GM12878 (cell line): ENCODE measurements at regions not wholly inside any gene's neighbourhood (a gene's known extent, or its start where the extent isn't known, plus 50 kb on each side); places are given as distances from the start of the nearest gene placed in this dataset.

Experiments used
- ATAC-seq: fragments of 200-7000 bp; cut with Tn5 transposase; 3 replicates; pipeline ENCODE4 v1.9.1; 2020; ENCODE audit warnings: mild to moderate bottlenecking, moderate library complexity
- BruUV-seq: library from RNA; stranded (reverse); fragments of 400-500 nt; replicated peaks from 2 replicates; lab custom pipeline; 2021; lab: Mats Ljungman, UMichigan
- CTCF ChIA-PET: fragments of 300-600 bp; sonication (Branson Sonifier 250); formaldehyde crosslinking; extraction: SDS; loops from one replicate; lab custom pipeline; 2021; ENCODE audit warnings: inconsistent platforms; lab: Yijun Ruan, JAX
- POLR2A ChIA-PET: fragments of 350-600 bp; formaldehyde crosslinking; extraction: SDS; loops from one replicate; lab custom pipeline; 2021; ENCODE audit warnings: inconsistent platforms; lab: Charles Lee
- RAD21 ChIA-PET: fragments of 300-600 bp; sonication (Branson Sonifier 250); formaldehyde crosslinking; loops from one replicate; lab custom pipeline; 2023; ENCODE audit warnings: antibody characterized with exemption; ENCODE audit not compliant: unreplicated experiment; lab: Charles Lee
- SMC1A ChIA-PET: fragments of 300-600 bp; sonication (Branson Sonifier 250); formaldehyde crosslinking; loops from one replicate; lab custom pipeline; 2023; ENCODE audit not compliant: unreplicated experiment, uncharacterized antibody; lab: Charles Lee
- DNase-seq: peaks from one replicate; pipeline ENCODE4 v3.0.0-alpha.2; 2011; ENCODE audit warnings: low read depth, low spot score
- FAIRE-seq: peaks from 3 replicates; lab custom pipeline; 2011; peaks lifted over from hg19 to GRCh38; lab: Jason Lieb, UNC
- H2AFZ ChIP-seq: 2 replicates; pipeline ENCODE4 v1.6.0; 2011; ENCODE audit warnings: low read depth, low read length, control low read depth; ENCODE audit not compliant: control insufficient read depth
- H3K27ac ChIP-seq: 2 replicates; pipeline ENCODE4 v1.5.1; 2011; ENCODE audit warnings: control low read depth; ENCODE audit not compliant: control insufficient read depth, insufficient read depth
- H3K27me3 ChIP-seq, 2 experiments: replicated peaks in 1 of 2; 2 replicates each; pipeline versions ENCODE4 v1.6.0 to v1.6.1; 2011; ENCODE audit warnings: low read length in 1 of 2; ENCODE audit not compliant: control insufficient read depth in 2 of 2, insufficient read depth in 2 of 2
- H3K36me3 ChIP-seq, 2 experiments: 2 replicates each; pipeline ENCODE4 v1.5.1; 2011; ENCODE audit warnings: low read length in 1 of 2; ENCODE audit not compliant: control insufficient read depth in 2 of 2, insufficient read depth in 2 of 2
- H3K4me1 ChIP-seq: 2 replicates; pipeline ENCODE4 v1.6.1; 2011; ENCODE audit warnings: mild to moderate bottlenecking, low read length, moderate library complexity, mixed read lengths; ENCODE audit not compliant: control insufficient read depth, insufficient read depth
- H3K4me2 ChIP-seq: 2 replicates; pipeline ENCODE4 v1.6.0; 2011; ENCODE audit warnings: control low read depth; ENCODE audit not compliant: control insufficient read depth, insufficient read depth
- H3K4me3 ChIP-seq: fragments of 200-600 bp; sonication (generic); 2 replicates; pipeline ENCODE4 v1.5.1; 2016
- H3K79me2 ChIP-seq: 2 replicates; pipeline ENCODE4 v1.6.0; 2011; ENCODE audit warnings: low read length; ENCODE audit not compliant: control insufficient read depth, insufficient read depth
- H3K9ac ChIP-seq: 2 replicates; pipeline ENCODE4 v1.8.0; 2011; ENCODE audit warnings: low read length, control low read depth, mixed read lengths; ENCODE audit not compliant: control insufficient read depth, insufficient read depth
- H3K9me3 ChIP-seq: replicated peaks from 3 replicates; pipeline ENCODE4 v1.5.1; 2011; ENCODE audit warnings: mild to moderate bottlenecking, low read length; ENCODE audit not compliant: control insufficient read depth, insufficient read depth
- H4K20me1 ChIP-seq: 2 replicates; pipeline ENCODE4 v1.6.0; 2011; ENCODE audit not compliant: control insufficient read depth, insufficient read depth
- BACH1 ChIP-seq: fragments of 450-650 bp; IDR thresholded peaks from 2 replicates; pipeline ENCODE4 v1.6.1; 2017; ENCODE audit warnings: mild to moderate bottlenecking, borderline replicate concordance
- CBX5 ChIP-seq: sonication (generic); IDR thresholded peaks from 2 replicates; pipeline ENCODE4 v1.6.1; 2016; ENCODE audit warnings: low read depth, moderate library complexity, mild to moderate bottlenecking, inconsistent platforms
- EGR1 ChIP-seq, 2 experiments: IDR thresholded peaks; 1 replicate in 1 of 2; 2 replicates in 1 of 2; pipeline ENCODE4 v1.6.1; 2011 to 2012; ENCODE audit warnings: low read depth in 2 of 2, low read length in 2 of 2, borderline replicate concordance in 1 of 2, mild to moderate bottlenecking in 1 of 2, moderate library complexity in 1 of 2
- FOS ChIP-seq: IDR thresholded peaks from 3 replicates; pipeline ENCODE4 v1.6.1; 2011; ENCODE audit warnings: borderline replicate concordance; ENCODE audit not compliant: insufficient read length; ENCODE audit errors: extremely low read depth
- HDGF ChIP-seq: fragments of 450-650 bp; IDR thresholded peaks from 2 replicates; pipeline ENCODE4 v1.6.1; 2016; ENCODE audit warnings: antibody characterized with exemption
- MEF2A ChIP-seq: IDR thresholded peaks from 2 replicates; pipeline ENCODE4 v1.6.1; 2011; ENCODE audit warnings: low read depth, mild to moderate bottlenecking, low read length, moderate library complexity; ENCODE audit not compliant: insufficient read depth
- MEF2B ChIP-seq: fragments of 450-650 bp; IDR thresholded peaks from 2 replicates; pipeline ENCODE4 v1.6.1; 2018; ENCODE audit warnings: mild to moderate bottlenecking, moderate library complexity; ENCODE audit not compliant: partially characterized antibody, poor library complexity, severe bottlenecking
- MTA3 ChIP-seq: IDR thresholded peaks from 2 replicates; pipeline ENCODE4 v1.6.1; 2012; ENCODE audit warnings: low read length, inconsistent platforms, borderline replicate concordance
- MXI1 ChIP-seq: fragments of 150-350 bp; IDR thresholded peaks from 2 replicates; pipeline ENCODE4 v1.6.1; 2011; ENCODE audit warnings: low read depth, mild to moderate bottlenecking, inconsistent platforms, low read length, improper control_type of control experiment
- NR2C2 ChIP-seq: IDR thresholded peaks from 2 replicates; pipeline ENCODE4 v1.6.1; 2011; ENCODE audit warnings: borderline replicate concordance, low read depth; ENCODE audit not compliant: control insufficient read depth, insufficient read length
- POU2F2 ChIP-seq: IDR thresholded peaks from 3 replicates; pipeline ENCODE4 v1.6.1; 2011; ENCODE audit warnings: low read depth, mild to moderate bottlenecking, low read length, borderline replicate concordance
- TCF7 ChIP-seq: IDR thresholded peaks from 2 replicates; pipeline ENCODE4 v1.6.1; 2014; ENCODE audit warnings: antibody characterized with exemption, borderline replicate concordance
- WGBS: methylation state at CpG from one replicate; pipeline ENCODE4 v1.1.6; 2016; ENCODE audit warnings: low lambda C conversion rate; ENCODE audit not compliant: insufficient replicate concordance, insufficient coverage; ENCODE audit errors: missing lambda C conversion rate; 5-methylcytosine and 5-hydroxymethylcytosine counted together
- in situ Hi-C: fragments of 300-500 bp; cut with MboI; formaldehyde crosslinking; loops from 9 replicates; pipeline ENCODE4 v1.14.3; 2018; ENCODE audit warnings: mixed read lengths
- intact Hi-C: fragments of 100-400 bp; cut with micrococcal nuclease; formaldehyde crosslinking; loops from one replicate; pipeline ENCODE4 v1.14.2; 2022; ENCODE audit not compliant: unreplicated experiment
- TF ChIP-seq, protein P1 (sequence below): IDR thresholded peaks from 2 replicates; pipeline ENCODE4 v1.6.1; 2012; ENCODE audit warnings: mild to moderate bottlenecking, low read depth, low read length

DNA sequence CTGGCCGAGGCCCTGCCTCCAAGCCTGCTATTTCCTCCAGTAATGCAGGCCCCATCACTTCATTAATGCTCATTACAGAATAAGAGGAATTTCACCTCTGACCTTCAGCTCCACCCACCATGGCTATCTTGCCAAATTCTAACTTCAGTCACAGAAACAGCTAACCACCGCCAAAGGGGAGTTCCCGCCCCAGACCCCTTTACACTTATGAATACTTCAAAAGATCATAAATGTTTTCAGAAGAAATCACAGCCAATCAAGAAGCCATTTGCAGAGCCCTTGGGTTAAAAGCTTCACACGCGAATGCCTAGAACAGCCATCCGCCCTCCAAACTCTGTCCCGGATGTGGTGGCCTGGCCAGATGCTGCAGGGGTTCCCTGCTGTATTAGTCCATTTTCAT lies 73.8 kb upstream of the TWIST2 start:
- Histone ChIP-seq H3K4me1 (no peaks in the 10 kb centered on the region), H3K79me2 (no peaks in the 10 kb centered on the region), H3K27me3 (no peaks in the 10 kb centered on the region), H3K9me3 (no peaks in the 10 kb centered on the region; the same call in 2 of the 3 replicates), H3K36me3 (no peaks in the 10 kb centered on the region), H4K20me1 (no peaks in the 10 kb centered on the region), H3K27ac (no peak overlapping the region), H3K9ac (no peak overlapping the region), H2AFZ (no peak overlapping the region), H3K4me3 (no peak overlapping the region), H3K4me2 (no peak overlapping the region)
- intact Hi-C loops, result no loop called here
- ChIA-PET CTCF (no interaction called here), RAD21 (no interaction called here), SMC1A (no interaction called here), POLR2A (no interaction called here)
- ATAC-seq (no peak), DNase-seq (no peak), FAIRE-seq (no peak)
- WGBS, result 74% methylated on average over 7 of the region's 7 CpGs
- BruUV-seq, result no TSS peak
- in situ Hi-C loops, result no loop called here
- TF ChIP-seq FOS, result no peak
- TF ChIP-seq MTA3, result no peak
- TF ChIP-seq BACH1, result no peak
- TF ChIP-seq POU2F2, result no peak
- TF ChIP-seq CBX5, result no peak
- no peak for TF ChIP-seq HDGF
- TF ChIP-seq MEF2A, result no peak
- no peak for TF ChIP-seq TCF7
- TF ChIP-seq MEF2B, result no peak
- TF ChIP-seq, protein P1, sequence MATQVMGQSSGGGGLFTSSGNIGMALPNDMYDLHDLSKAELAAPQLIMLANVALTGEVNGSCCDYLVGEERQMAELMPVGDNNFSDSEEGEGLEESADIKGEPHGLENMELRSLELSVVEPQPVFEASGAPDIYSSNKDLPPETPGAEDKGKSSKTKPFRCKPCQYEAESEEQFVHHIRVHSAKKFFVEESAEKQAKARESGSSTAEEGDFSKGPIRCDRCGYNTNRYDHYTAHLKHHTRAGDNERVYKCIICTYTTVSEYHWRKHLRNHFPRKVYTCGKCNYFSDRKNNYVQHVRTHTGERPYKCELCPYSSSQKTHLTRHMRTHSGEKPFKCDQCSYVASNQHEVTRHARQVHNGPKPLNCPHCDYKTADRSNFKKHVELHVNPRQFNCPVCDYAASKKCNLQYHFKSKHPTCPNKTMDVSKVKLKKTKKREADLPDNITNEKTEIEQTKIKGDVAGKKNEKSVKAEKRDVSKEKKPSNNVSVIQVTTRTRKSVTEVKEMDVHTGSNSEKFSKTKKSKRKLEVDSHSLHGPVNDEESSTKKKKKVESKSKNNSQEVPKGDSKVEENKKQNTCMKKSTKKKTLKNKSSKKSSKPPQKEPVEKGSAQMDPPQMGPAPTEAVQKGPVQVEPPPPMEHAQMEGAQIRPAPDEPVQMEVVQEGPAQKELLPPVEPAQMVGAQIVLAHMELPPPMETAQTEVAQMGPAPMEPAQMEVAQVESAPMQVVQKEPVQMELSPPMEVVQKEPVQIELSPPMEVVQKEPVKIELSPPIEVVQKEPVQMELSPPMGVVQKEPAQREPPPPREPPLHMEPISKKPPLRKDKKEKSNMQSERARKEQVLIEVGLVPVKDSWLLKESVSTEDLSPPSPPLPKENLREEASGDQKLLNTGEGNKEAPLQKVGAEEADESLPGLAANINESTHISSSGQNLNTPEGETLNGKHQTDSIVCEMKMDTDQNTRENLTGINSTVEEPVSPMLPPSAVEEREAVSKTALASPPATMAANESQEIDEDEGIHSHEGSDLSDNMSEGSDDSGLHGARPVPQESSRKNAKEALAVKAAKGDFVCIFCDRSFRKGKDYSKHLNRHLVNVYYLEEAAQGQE, result no peak
- TF ChIP-seq NR2C2, result no peak
- no peak for TF ChIP-seq MXI1
- TF ChIP-seq EGR1 (IDR thresholded peaks at IDR 0.05; ENCODE audit: borderline replicate concordance in 1 of 2, low read depth in 2 of 2, low read length in 2 of 2), result no peak
